NCI-H345 (cell line): ENCODE measurements at regions not wholly inside any gene's neighbourhood (a gene's known extent, or its start where the extent isn't known, plus 50 kb on each side); places are given as distances from the start of the nearest gene placed in this dataset.

Experiments
- DNase-seq: peaks from one replicate; lab custom pipeline; 2025; lab: John Stamatoyannopoulos, UW

GRCh38 chr1:43008115-43009060, 49.7 kb upstream of the SLC2A1 start:
- no peak for DNase-seq
